HepG2 (cell line): ENCODE measurements at regions not wholly inside any gene's neighbourhood (a gene's known extent, or its start where the extent isn't known, plus 50 kb on each side); places are given as distances from the start of the nearest gene placed in this dataset.

Experiments used
- ATAC-seq: fragments of 200-7000 bp; cut with Tn5 transposase; 3 replicates; pipeline ENCODE4 v1.9.1; 2020; ENCODE audit warnings: mild to moderate bottlenecking, moderate library complexity
- BruUV-seq: library from RNA; stranded (reverse); fragments of 400-500 nt; replicated peaks from 2 replicates; lab custom pipeline; 2021; lab: Mats Ljungman, UMichigan
- CTCF ChIA-PET: fragments of 300-600 bp; formaldehyde crosslinking; extraction: SDS; loops from one replicate; lab custom pipeline; 2021; ENCODE audit warnings: low total read pairs, inconsistent platforms, low intra/inter-chr PET ratio; lab: Yijun Ruan, JAX
- POLR2A ChIA-PET: fragments of 350-600 bp; sonication (Branson Sonifier 250); formaldehyde crosslinking; loops from one replicate; lab custom pipeline; 2020; ENCODE audit warnings: antibody characterized with exemption, inconsistent platforms; lab: Yijun Ruan, JAX
- DNase-seq: peaks from one replicate; pipeline ENCODE4 v3.0.0-alpha.2; 2015; ENCODE audit warnings: low spot score
- FAIRE-seq: peaks from 3 replicates; lab custom pipeline; 2011; peaks lifted over from hg19 to GRCh38; lab: Jason Lieb, UNC
- H2AFZ ChIP-seq: one replicate; pipeline ENCODE4 v1.6.1; 2011; ENCODE audit warnings: low read length, inconsistent platforms
- H3K27ac ChIP-seq: fragments of 300-600 bp; 3 replicates; pipeline ENCODE4 v1.8.0; 2011; ENCODE audit warnings: mixed run types, mild to moderate bottlenecking, mixed read lengths, low read length, inconsistent platforms; ENCODE audit not compliant: insufficient read depth; ENCODE audit errors: extremely low read length
- H3K27me3 ChIP-seq, 2 experiments: fragments of 200-600 bp in 1 of 2; 2 replicates in 1 of 2; 3 replicates in 1 of 2; pipeline versions ENCODE4 v1.6.0 to v1.8.0; 2011; ENCODE audit warnings: low read length in 2 of 2, mild to moderate bottlenecking in 2 of 2, moderate library complexity in 2 of 2, inconsistent platforms in 1 of 2; ENCODE audit not compliant: insufficient read depth in 2 of 2, control insufficient read depth in 1 of 2
- H3K36me3 ChIP-seq, 2 experiments: fragments of 200-600 bp in 1 of 2; replicated peaks in 1 of 2; 2 replicates in 1 of 2; 3 replicates in 1 of 2; pipeline versions ENCODE4 v1.5.1 to v1.8.0; 2011; ENCODE audit warnings: low read length in 2 of 2, inconsistent platforms in 1 of 2; ENCODE audit not compliant: insufficient read depth in 2 of 2, control insufficient read depth in 1 of 2
- H3K4me1 ChIP-seq: 2 replicates; pipeline ENCODE4 v1.5.1; 2012; ENCODE audit warnings: low read length, inconsistent platforms; ENCODE audit not compliant: insufficient read depth
- H3K4me2 ChIP-seq: 2 replicates; pipeline ENCODE4 v1.6.0; 2011; ENCODE audit warnings: low read depth, low read length, inconsistent platforms
- H3K4me3 ChIP-seq, 3 experiments: fragments of 200-600 bp in 1 of 3; sonication (generic), shearing (Covaris generic) in 1 of 3; replicated peaks in 1 of 3; 2 replicates each; pipeline ENCODE4 v1.5.1; 2011 to 2016; ENCODE audit warnings: low read length in 3 of 3, inconsistent platforms in 2 of 3, low read depth in 2 of 3, mild to moderate bottlenecking in 2 of 3, control low read depth in 1 of 3, mixed read lengths in 1 of 3; ENCODE audit not compliant: insufficient read depth in 1 of 3
- H3K79me2 ChIP-seq: one replicate; pipeline ENCODE4 v1.6.1; 2011; ENCODE audit warnings: low read length, inconsistent platforms; ENCODE audit not compliant: insufficient read depth
- H3K9ac ChIP-seq: 2 replicates; pipeline ENCODE4 v1.6.0; 2011; ENCODE audit warnings: mild to moderate bottlenecking, low read depth, low read length, inconsistent platforms; ENCODE audit not compliant: insufficient read depth
- H3K9me3 ChIP-seq: 2 replicates; pipeline ENCODE4 v1.5.1; 2012; ENCODE audit warnings: mild to moderate bottlenecking, low read length
- H4K20me1 ChIP-seq: 2 replicates; pipeline ENCODE4 v1.6.0; 2011; ENCODE audit warnings: inconsistent platforms, mild to moderate bottlenecking, low read length, moderate library complexity; ENCODE audit not compliant: insufficient read depth
- BATF2 ChIP-seq: sonication (generic); formaldehyde crosslinking; IDR thresholded peaks from 2 replicates; pipeline ENCODE4 v1.8.0; 2022; ENCODE audit warnings: mild to moderate bottlenecking, missing genetic modification reagents, moderate library complexity
- KMT2A ChIP-seq: sonication (generic); formaldehyde crosslinking; IDR thresholded peaks from 2 replicates; pipeline ENCODE4 v1.4.0; 2020; ENCODE audit warnings: missing genetic modification reagents
- NFATC3 ChIP-seq: sonication (generic); formaldehyde crosslinking; IDR thresholded peaks from 2 replicates; pipeline ENCODE4 v1.5.1; 2020; ENCODE audit warnings: mild to moderate bottlenecking, missing genetic modification reagents
- PHF21A ChIP-seq: sonication (generic); formaldehyde crosslinking; IDR thresholded peaks from 2 replicates; pipeline ENCODE4 v1.5.0; 2020; ENCODE audit warnings: mild to moderate bottlenecking, missing genetic modification reagents
- RAD51 ChIP-seq: fragments of 450-650 bp; IDR thresholded peaks from 2 replicates; pipeline ENCODE4 v1.6.1; 2016; ENCODE audit warnings: borderline replicate concordance
- SKI ChIP-seq: fragments of 450-650 bp; IDR thresholded peaks from one replicate; pipeline ENCODE4 v1.6.1; 2018; ENCODE audit warnings: mild to moderate bottlenecking; ENCODE audit not compliant: partially characterized antibody
- TFE3 ChIP-seq: IDR thresholded peaks from 2 replicates; pipeline ENCODE4 v1.6.1; 2016
- ZBTB25 ChIP-seq: IDR thresholded peaks from 2 replicates; pipeline ENCODE4 v1.6.1; 2018; ENCODE audit warnings: missing genetic modification reagents
- ZBTB4 ChIP-seq: sonication (generic); formaldehyde crosslinking; IDR thresholded peaks from 2 replicates; pipeline ENCODE4 v1.4.0; 2020; ENCODE audit warnings: missing genetic modification reagents, mild to moderate bottlenecking, borderline replicate concordance
- ZFP90 ChIP-seq: sonication (generic); formaldehyde crosslinking; IDR thresholded peaks from 2 replicates; pipeline ENCODE4 v1.8.0; 2022; ENCODE audit warnings: missing genetic modification reagents, mild to moderate bottlenecking, inconsistent platforms, borderline replicate concordance
- ZNF280D ChIP-seq: sonication (generic); formaldehyde crosslinking; IDR thresholded peaks from 2 replicates; pipeline ENCODE4 v1.5.1; 2020; ENCODE audit warnings: mild to moderate bottlenecking, missing genetic modification reagents
- ZNF639 ChIP-seq: conservative IDR thresholded peaks from 2 replicates; pipeline ENCODE4 v1.6.1; 2018; ENCODE audit warnings: missing genetic modification reagents
- WGBS: methylation state at CpG from one replicate; pipeline ENCODE4 v1.1.6; 2017; ENCODE audit warnings: low lambda C conversion rate; 5-methylcytosine and 5-hydroxymethylcytosine counted together
- in situ Hi-C: cut with HindIII; loops from 2 replicates; pipeline ENCODE4 v1.10.0; 2017; ENCODE audit warnings: low pct_unique_long_range_greater_than_20kb; ENCODE audit not compliant: extremely low pct_ligation_motif_present
- intact Hi-C: fragments of 100-400 bp; cut with micrococcal nuclease; formaldehyde crosslinking; loops from one replicate; pipeline ENCODE4 v1.10.0; 2022; ENCODE audit not compliant: unreplicated experiment

GRCh38 chr16:86211265-86211664, 299.1 kb upstream of the FOXF1 start:
- BruUV-seq = no TSS peak
- Histone ChIP-seq H3K4me1 (no peaks in the 10 kb centered on the region), H3K27me3 (peaks cover 3 to 4% of the 10 kb centered on the region in 2 experiments; a peak in 2 of 5 replicates), H3K9me3 (no peaks in the 10 kb centered on the region), H3K79me2 (no peaks in the 10 kb centered on the region), H3K9ac (no peak overlapping the region), H3K4me2 (no peak overlapping the region), H3K36me3 (no peaks in the 10 kb centered on the region), H3K4me3 (no peak overlapping the region), H4K20me1 (no peaks in the 10 kb centered on the region), H3K27ac (no peak overlapping the region), H2AFZ (no peak overlapping the region)
- ATAC-seq (no peak), FAIRE-seq (no peak), DNase-seq (no peak)
- WGBS = 12% methylated on average over 4 of the region's 5 CpGs
- intact Hi-C loops = no loop called here
- ChIA-PET CTCF (no interaction called here), POLR2A (no interaction called here)
- in situ Hi-C loops = no loop called here
- TF ChIP-seq KMT2A (CRISPR knock-in tag) (no peak), ZBTB25 (no peak), ZFP90 (CRISPR knock-in tag) (no peak), ZNF639 (CRISPR knock-in tag) (no peak), ZNF280D (CRISPR knock-in tag) (no peak), RAD51 (no peak), PHF21A (CRISPR knock-in tag) (no peak), NFATC3 (CRISPR knock-in tag) (no peak), SKI (no peak), ZBTB4 (no peak), TFE3 (CRISPR knock-in tag) (no peak), BATF2 (CRISPR knock-in tag) (no peak)
